ENCODE measurements at regions not wholly inside any gene's neighbourhood (a gene's known extent, or its start where the extent isn't known, plus 50 kb on each side); places are given as distances from the start of the nearest gene placed in this dataset.

DNA sequence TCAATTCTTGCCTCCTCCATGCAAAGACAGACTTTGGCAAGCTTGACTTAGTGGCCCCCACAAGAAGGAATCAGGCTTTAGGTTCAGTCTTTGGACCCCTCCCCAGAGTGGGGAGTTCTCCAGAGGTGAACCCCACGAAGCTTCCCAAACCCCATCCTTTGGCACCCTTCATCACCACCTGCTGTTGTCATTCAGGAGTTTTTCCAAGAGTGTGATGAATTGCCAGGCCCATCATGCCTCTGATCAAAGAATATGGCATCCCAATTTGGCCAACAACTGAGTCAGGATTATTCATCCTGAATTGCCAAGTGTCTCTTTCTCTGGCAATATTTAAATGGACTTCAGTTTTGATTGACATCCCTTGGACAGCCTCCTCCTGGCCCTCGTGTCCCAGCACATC, 404.7 kb upstream of the MKI67 start (continued):
- no peak for TF ChIP-seq ZNF644 (CRISPR knock-in tag; IDR thresholded peaks at IDR 0.05; ENCODE audit: low read depth)

DNA sequence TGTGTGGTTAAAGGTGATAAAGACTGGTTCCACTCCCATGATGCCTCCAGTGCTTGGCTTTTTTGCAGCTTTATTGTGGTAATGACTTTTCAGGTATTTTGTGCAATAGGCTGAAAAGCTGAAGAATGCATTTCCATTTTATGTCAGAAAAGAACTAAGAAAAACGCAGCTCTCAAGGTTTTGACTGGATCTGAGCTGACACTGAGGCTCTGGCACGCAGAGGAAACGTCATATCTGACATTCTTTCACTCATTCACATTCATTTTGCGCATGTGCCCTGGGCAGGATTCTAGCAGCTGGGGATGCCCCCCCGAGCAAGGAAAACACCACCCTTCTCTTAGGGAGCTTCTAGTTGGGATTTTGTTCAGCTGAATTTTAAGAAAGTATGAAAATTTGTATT, 408.5 kb upstream of the MKI67 start:
- H3K36me3 ChIP-seq (replicated peaks in 1 of 2; ENCODE audit: control insufficient read depth in 1 of 2, insufficient read depth in 2 of 2, low read length in 2 of 2): no peaks in the 10 kb centered on the region
- in situ Hi-C loops (cut with HindIII; ENCODE audit: extremely low pct_ligation_motif_present, low pct_unique_long_range_greater_than_20kb): loop anchor here (5.0 to 25.0 kb wide), 2 partner anchors 267 to 447 kb away; no protein-coding TSS in a partner anchor
- no peak for DNase-seq (ENCODE audit: low spot score)
- H3K4me1 ChIP-seq (ENCODE audit: insufficient read depth, low read length): no peaks in the 10 kb centered on the region
- no TSS peak for BruUV-seq (replicated peaks)
- ChIA-PET CTCF (ENCODE audit: low intra/inter-chr PET ratio, low total read pairs) (no interaction called here), POLR2A (no interaction called here)
- H3K4me2 ChIP-seq (ENCODE audit: low read depth, low read length): no peak overlapping the region
- intact Hi-C loops (cut with micrococcal nuclease; ENCODE audit: unreplicated experiment): no loop called here
- H4K20me1 ChIP-seq (ENCODE audit: insufficient read depth, low read length): no peaks in the 10 kb centered on the region
- ATAC-seq: no peak
- H3K27me3 ChIP-seq (ENCODE audit: control insufficient read depth in 1 of 2, insufficient read depth in 2 of 2, low read length in 2 of 2): peaks cover 1 to 51% of the 10 kb centered on the region in 2 experiments; a peak in 4 of 5 replicates
- no peak overlapping the region for H3K27ac ChIP-seq (ENCODE audit: extremely low read length, insufficient read depth, low read length)
- H3K9ac ChIP-seq (ENCODE audit: insufficient read depth, low read depth, low read length): no peak overlapping the region
- no peaks in the 10 kb centered on the region for H3K9me3 ChIP-seq (ENCODE audit: low read length)
- no peak overlapping the region for H3K4me3 ChIP-seq (replicated peaks in 1 of 3; ENCODE audit: insufficient read depth in 1 of 3, low read depth in 2 of 3, low read length in 3 of 3)
- 5% methylated on average over 5 of the region's 5 CpGs for WGBS (ENCODE audit: low lambda C conversion rate)
- no peak for FAIRE-seq
- H3K79me2 ChIP-seq (ENCODE audit: insufficient read depth, low read length): no peaks in the 10 kb centered on the region
- H2AFZ ChIP-seq (ENCODE audit: low read length): no peak overlapping the region
- TF ChIP-seq ZNF331 (CRISPR knock-in tag; IDR thresholded peaks at IDR 0.05) (no peak), MBNL3 (CRISPR knock-in tag; conservative IDR thresholded peaks at IDR 0.05) (no peak), ZNF724P (CRISPR knock-in tag; IDR thresholded peaks at IDR 0.05; ENCODE audit: borderline replicate concordance) (no peak), STAT5B (CRISPR knock-in tag; IDR thresholded peaks at IDR 0.05) (no peak), U2AF2 (IDR thresholded peaks at IDR 0.05; ENCODE audit: low read depth, low read length) (no peak), ZNF572 (CRISPR knock-in tag; IDR thresholded peaks at IDR 0.05) (no peak), HHEX (CRISPR knock-in tag; IDR thresholded peaks at IDR 0.05) (no peak), ZNF350 (CRISPR knock-in tag; IDR thresholded peaks at IDR 0.05; ENCODE audit: borderline replicate concordance, low read depth) (no peak), PRMT3 (CRISPR knock-in tag; IDR thresholded peaks at IDR 0.05; ENCODE audit: borderline replicate concordance, low read depth) (no peak), NFYB (CRISPR knock-in tag; IDR thresholded peaks at IDR 0.05) (no peak), ZFP36L1 (CRISPR knock-in tag; IDR thresholded peaks at IDR 0.05) (no peak), NFE2 (CRISPR knock-in tag; IDR thresholded peaks at IDR 0.05) (no peak), HNRNPUL1 (IDR thresholded peaks at IDR 0.05; ENCODE audit: low read depth, low read length) (no peak), GATA4 (IDR thresholded peaks at IDR 0.05; ENCODE audit: borderline replicate concordance, low read depth) (no peak)
- TF ChIP-seq, protein P1, sequence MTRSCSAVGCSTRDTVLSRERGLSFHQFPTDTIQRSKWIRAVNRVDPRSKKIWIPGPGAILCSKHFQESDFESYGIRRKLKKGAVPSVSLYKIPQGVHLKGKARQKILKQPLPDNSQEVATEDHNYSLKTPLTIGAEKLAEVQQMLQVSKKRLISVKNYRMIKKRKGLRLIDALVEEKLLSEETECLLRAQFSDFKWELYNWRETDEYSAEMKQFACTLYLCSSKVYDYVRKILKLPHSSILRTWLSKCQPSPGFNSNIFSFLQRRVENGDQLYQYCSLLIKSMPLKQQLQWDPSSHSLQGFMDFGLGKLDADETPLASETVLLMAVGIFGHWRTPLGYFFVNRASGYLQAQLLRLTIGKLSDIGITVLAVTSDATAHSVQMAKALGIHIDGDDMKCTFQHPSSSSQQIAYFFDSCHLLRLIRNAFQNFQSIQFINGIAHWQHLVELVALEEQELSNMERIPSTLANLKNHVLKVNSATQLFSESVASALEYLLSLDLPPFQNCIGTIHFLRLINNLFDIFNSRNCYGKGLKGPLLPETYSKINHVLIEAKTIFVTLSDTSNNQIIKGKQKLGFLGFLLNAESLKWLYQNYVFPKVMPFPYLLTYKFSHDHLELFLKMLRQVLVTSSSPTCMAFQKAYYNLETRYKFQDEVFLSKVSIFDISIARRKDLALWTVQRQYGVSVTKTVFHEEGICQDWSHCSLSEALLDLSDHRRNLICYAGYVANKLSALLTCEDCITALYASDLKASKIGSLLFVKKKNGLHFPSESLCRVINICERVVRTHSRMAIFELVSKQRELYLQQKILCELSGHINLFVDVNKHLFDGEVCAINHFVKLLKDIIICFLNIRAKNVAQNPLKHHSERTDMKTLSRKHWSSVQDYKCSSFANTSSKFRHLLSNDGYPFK (CRISPR knock-in tag; IDR thresholded peaks at IDR 0.05; ENCODE audit: borderline replicate concordance): no peak
- TF ChIP-seq, protein P2, sequence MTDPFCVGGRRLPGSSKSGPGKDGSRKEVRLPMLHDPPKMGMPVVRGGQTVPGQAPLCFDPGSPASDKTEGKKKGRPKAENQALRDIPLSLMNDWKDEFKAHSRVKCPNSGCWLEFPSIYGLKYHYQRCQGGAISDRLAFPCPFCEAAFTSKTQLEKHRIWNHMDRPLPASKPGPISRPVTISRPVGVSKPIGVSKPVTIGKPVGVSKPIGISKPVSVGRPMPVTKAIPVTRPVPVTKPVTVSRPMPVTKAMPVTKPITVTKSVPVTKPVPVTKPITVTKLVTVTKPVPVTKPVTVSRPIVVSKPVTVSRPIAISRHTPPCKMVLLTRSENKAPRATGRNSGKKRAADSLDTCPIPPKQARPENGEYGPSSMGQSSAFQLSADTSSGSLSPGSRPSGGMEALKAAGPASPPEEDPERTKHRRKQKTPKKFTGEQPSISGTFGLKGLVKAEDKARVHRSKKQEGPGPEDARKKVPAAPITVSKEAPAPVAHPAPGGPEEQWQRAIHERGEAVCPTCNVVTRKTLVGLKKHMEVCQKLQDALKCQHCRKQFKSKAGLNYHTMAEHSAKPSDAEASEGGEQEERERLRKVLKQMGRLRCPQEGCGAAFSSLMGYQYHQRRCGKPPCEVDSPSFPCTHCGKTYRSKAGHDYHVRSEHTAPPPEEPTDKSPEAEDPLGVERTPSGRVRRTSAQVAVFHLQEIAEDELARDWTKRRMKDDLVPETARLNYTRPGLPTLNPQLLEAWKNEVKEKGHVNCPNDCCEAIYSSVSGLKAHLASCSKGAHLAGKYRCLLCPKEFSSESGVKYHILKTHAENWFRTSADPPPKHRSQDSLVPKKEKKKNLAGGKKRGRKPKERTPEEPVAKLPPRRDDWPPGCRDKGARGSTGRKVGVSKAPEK (CRISPR knock-in tag; IDR thresholded peaks at IDR 0.05; ENCODE audit: borderline replicate concordance): no peak
- TF ChIP-seq, protein P3, sequence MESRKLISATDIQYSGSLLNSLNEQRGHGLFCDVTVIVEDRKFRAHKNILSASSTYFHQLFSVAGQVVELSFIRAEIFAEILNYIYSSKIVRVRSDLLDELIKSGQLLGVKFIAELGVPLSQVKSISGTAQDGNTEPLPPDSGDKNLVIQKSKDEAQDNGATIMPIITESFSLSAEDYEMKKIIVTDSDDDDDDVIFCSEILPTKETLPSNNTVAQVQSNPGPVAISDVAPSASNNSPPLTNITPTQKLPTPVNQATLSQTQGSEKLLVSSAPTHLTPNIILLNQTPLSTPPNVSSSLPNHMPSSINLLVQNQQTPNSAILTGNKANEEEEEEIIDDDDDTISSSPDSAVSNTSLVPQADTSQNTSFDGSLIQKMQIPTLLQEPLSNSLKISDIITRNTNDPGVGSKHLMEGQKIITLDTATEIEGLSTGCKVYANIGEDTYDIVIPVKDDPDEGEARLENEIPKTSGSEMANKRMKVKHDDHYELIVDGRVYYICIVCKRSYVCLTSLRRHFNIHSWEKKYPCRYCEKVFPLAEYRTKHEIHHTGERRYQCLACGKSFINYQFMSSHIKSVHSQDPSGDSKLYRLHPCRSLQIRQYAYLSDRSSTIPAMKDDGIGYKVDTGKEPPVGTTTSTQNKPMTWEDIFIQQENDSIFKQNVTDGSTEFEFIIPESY (CRISPR knock-in tag; IDR thresholded peaks at IDR 0.05): no peak

All from HepG2 (cell line).